ENCODE measurements at regions not wholly inside any gene's neighbourhood (a gene's known extent, or its start where the extent isn't known, plus 50 kb on each side); places are given as distances from the start of the nearest gene placed in this dataset.

DNA sequence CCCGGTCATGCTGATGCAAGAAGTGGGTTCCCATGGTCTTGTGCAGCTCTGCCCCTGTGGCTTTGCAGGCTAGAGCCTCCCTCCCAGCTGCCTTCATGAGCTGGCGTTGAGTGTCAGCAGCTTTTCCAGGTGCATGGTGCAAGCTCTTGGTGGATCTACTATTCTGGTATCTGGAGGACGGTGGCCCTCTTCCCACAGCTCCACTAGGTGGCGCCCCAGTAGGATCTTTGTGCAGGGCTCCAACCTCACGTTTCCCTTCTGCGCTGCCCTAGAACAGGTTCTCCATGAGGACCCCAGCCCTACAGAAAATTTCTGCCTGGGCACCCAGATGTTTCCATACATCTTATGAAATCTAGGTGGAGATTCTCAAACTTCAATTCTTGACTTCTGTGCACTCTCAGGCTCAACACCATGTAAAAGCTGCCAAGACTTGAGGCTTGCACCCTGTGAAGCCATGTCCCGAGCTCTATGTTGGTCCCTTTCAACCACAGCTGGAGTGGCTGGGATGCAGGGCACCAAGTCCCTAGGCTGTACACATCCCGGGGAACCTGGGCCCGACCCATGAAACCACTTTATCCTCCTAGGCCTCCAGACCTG, 238.4 kb upstream of the MDFIC2 start:
- DNase-seq (ENCODE audit: extremely low spot score, unreplicated experiment): no peak
- H3K9me3 Mint-ChIP-seq: peaks cover 4% of the 10 kb centered on the region
- H3K27ac Mint-ChIP-seq: no peak overlapping the region
- no peaks in the 10 kb centered on the region for H3K36me3 Mint-ChIP-seq
- no peaks in the 10 kb centered on the region for H3K27me3 Mint-ChIP-seq
- H3K4me1 Mint-ChIP-seq (ENCODE audit: unreplicated experiment): no peaks in the 10 kb centered on the region
- H3K4me3 Mint-ChIP-seq: no peak overlapping the region
- TF ChIP-seq, protein P1, sequence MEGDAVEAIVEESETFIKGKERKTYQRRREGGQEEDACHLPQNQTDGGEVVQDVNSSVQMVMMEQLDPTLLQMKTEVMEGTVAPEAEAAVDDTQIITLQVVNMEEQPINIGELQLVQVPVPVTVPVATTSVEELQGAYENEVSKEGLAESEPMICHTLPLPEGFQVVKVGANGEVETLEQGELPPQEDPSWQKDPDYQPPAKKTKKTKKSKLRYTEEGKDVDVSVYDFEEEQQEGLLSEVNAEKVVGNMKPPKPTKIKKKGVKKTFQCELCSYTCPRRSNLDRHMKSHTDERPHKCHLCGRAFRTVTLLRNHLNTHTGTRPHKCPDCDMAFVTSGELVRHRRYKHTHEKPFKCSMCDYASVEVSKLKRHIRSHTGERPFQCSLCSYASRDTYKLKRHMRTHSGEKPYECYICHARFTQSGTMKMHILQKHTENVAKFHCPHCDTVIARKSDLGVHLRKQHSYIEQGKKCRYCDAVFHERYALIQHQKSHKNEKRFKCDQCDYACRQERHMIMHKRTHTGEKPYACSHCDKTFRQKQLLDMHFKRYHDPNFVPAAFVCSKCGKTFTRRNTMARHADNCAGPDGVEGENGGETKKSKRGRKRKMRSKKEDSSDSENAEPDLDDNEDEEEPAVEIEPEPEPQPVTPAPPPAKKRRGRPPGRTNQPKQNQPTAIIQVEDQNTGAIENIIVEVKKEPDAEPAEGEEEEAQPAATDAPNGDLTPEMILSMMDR (conservative IDR thresholded peaks at IDR 0.05): peak; percentile 71

DNA sequence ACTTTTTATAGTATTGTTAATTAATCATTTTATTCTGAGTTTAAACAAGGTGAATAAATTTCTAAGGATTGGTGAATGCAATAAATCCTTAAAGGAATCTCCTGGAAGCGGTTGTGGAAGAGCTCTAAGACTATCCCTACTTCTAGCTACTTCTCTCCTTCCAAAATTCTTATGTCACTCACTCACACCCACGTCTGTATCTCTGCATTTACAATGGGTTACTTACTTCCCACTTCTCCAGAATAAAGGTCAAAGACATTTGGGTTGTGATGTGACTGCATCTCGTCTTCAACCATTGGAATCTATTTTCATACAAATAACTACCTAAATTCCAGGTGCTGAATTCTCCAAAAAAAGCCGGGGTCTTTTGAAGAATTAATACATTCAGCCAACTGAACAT, 234.2 kb upstream of the MDFIC2 start:
- Mint-ChIP-seq H3K4me3 (no peak overlapping the region), H3K4me1 (ENCODE audit: unreplicated experiment) (no peaks in the 10 kb centered on the region), H3K9me3 (no peaks in the 10 kb centered on the region), H3K27me3 (no peaks in the 10 kb centered on the region), H3K36me3 (no peaks in the 10 kb centered on the region), H3K27ac (no peak overlapping the region)
- no peak for DNase-seq (ENCODE audit: extremely low spot score, unreplicated experiment)
- TF ChIP-seq, protein P1 (conservative IDR thresholded peaks at IDR 0.05): no peak

DNA sequence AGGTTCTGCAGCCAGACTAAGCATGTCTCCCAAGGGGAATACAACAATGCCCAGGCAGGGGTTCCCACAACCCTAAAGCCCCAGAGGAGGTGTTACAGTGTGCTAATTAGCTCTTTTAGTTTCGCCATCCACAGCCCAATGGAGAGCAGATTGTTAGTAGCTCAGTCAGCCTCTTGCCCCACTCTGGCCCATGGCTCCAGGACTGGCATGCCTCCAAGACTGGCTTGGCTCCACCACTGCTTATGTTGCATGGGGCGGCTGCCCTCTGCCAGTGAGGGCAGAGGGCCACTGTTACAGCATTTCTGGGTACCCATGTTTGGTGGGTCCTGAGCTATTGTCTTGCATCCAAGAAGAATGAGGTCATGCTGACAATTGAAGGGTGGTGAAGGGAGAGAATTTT, 231.1 kb upstream of the MDFIC2 start:
- Mint-ChIP-seq H3K27ac (no peak overlapping the region), H3K9me3 (no peaks in the 10 kb centered on the region), H3K27me3 (no peaks in the 10 kb centered on the region), H3K4me1 (ENCODE audit: unreplicated experiment) (no peaks in the 10 kb centered on the region), H3K4me3 (no peak overlapping the region), H3K36me3 (no peaks in the 10 kb centered on the region)
- TF ChIP-seq, protein P1 (conservative IDR thresholded peaks at IDR 0.05): no peak
- DNase-seq (ENCODE audit: extremely low spot score, unreplicated experiment): no peak

DNA sequence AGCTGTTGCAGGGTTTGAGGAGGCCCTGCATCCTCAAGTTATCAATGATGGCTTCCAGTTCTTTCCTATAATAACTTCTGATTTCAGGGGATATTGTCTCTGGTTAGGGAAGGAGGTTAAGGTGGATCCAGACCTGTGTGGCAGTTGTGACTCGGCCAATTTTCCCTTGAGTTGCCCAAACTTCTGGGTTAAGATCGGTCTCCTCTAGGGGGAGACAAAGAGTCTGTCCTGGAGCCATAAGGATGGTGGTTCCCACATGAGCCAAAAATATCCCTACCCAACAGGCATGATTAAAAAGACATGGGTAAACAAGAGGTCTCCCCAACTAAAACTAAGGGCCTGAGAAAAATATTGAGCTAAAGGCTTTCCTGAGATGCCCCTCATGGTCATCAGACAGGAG, 227.5 kb upstream of the MDFIC2 start:
- TF ChIP-seq, protein P1 (conservative IDR thresholded peaks at IDR 0.05): peak; percentile 41
- Mint-ChIP-seq H3K4me1 (ENCODE audit: unreplicated experiment) (no peaks in the 10 kb centered on the region), H3K4me3 (no peak overlapping the region), H3K27ac (no peak overlapping the region), H3K9me3 (no peaks in the 10 kb centered on the region), H3K27me3 (peaks cover 3% of the 10 kb centered on the region), H3K36me3 (no peaks in the 10 kb centered on the region)
- DNase-seq (ENCODE audit: extremely low spot score, unreplicated experiment): no peak

DNA sequence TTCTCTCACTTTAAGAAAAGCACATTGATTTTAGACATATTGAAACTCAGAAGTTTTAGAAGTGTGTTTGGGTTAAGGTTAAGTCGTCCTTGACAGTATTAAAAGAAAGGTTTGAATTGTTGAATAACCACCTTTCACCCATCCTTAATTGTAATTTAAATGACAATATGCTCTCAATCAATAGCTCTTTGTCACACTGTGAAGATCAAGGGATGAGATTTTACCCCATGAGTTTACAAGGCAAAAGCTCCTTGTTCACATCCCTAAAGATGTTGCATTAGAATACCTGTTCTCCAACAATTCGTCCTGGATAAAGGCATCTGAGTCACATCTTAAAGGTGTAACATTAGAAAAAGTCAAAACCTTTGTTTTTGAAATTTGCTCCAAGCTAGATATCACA, 220.4 kb upstream of the MDFIC2 start:
- Mint-ChIP-seq H3K4me3 (no peak overlapping the region), H3K9me3 (no peaks in the 10 kb centered on the region), H3K27ac (no peak overlapping the region), H3K36me3 (no peaks in the 10 kb centered on the region), H3K4me1 (ENCODE audit: unreplicated experiment) (peaks cover 4% of the 10 kb centered on the region), H3K27me3 (peaks cover 3% of the 10 kb centered on the region)
- TF ChIP-seq, protein P1 (conservative IDR thresholded peaks at IDR 0.05): no peak
- DNase-seq (ENCODE audit: extremely low spot score, unreplicated experiment): no peak
